SK-N-SH (cell line): ENCODE measurements at regions not wholly inside any gene's neighbourhood (a gene's known extent, or its start where the extent isn't known, plus 50 kb on each side); places are given as distances from the start of the nearest gene placed in this dataset.

Source experiments
- CTCF ChIA-PET: fragments of 300-600, 350-600 bp; formaldehyde crosslinking; extraction: SDS; loops from one replicate; lab custom pipeline; 2021; lab: Yijun Ruan, JAX
- POLR2A ChIA-PET: fragments of 350-600 bp; sonication (Branson Sonifier 250); formaldehyde crosslinking; extraction: SDS; loops from one replicate; lab custom pipeline; 2020; ENCODE audit warnings: antibody characterized with exemption, inconsistent platforms; lab: Yijun Ruan, JAX
- DNase-seq: peaks from one replicate; pipeline ENCODE4 v3.0.0; 2012
- H2AFZ ChIP-seq: fragments of 200-600 bp; sonication (generic); 2 replicates; pipeline ENCODE4 v1.8.1; 2016; ENCODE audit warnings: antibody characterized with exemption, mild to moderate bottlenecking, low read depth
- H3F3A ChIP-seq: fragments of 200-600 bp; sonication (generic); replicated peaks from 2 replicates; pipeline ENCODE3; 2016; ENCODE audit warnings: antibody characterized with exemption, mild to moderate bottlenecking; ENCODE audit not compliant: insufficient read depth
- H3K27ac ChIP-seq, 2 experiments: fragments of 200-500 bp in 1 of 2; fragments of 200-600 bp in 1 of 2; sonication (Bioruptor generic) in 1 of 2; sonication (generic), shearing (Covaris generic) in 1 of 2; 2 replicates each; pipeline versions ENCODE4 v1.5.1 to v1.6.1; 2014 to 2016; ENCODE audit warnings: low read depth in 2 of 2, inconsistent platforms in 1 of 2, low read length in 1 of 2, mild to moderate bottlenecking in 1 of 2, mixed read lengths in 1 of 2
- H3K27me3 ChIP-seq: fragments of 200-600 bp; sonication (generic), shearing (Covaris generic); 2 replicates; pipeline ENCODE4 v1.6.1; 2016; ENCODE audit warnings: mixed run types; ENCODE audit not compliant: insufficient read depth
- H3K36me3 ChIP-seq, 2 experiments: fragments of 200-500 bp in 1 of 2; fragments of 200-600 bp in 1 of 2; sonication (Bioruptor generic) in 1 of 2; sonication (generic) in 1 of 2; replicated peaks in 1 of 2; 2 replicates each; pipeline versions ENCODE3 to v1.5.1; 2014 to 2016; ENCODE audit warnings: low read length in 1 of 2, mild to moderate bottlenecking in 1 of 2; ENCODE audit not compliant: insufficient read depth in 2 of 2, control insufficient read depth in 1 of 2
- H3K4me1 ChIP-seq, 2 experiments: fragments of 200-500 bp in 1 of 2; fragments of 200-600 bp in 1 of 2; sonication (Bioruptor generic) in 1 of 2; sonication (generic), shearing (Covaris generic) in 1 of 2; 2 replicates each; pipeline versions ENCODE4 v1.5.1 to v1.6.1; 2014 to 2016; ENCODE audit warnings: low read depth in 1 of 2, low read length in 1 of 2, mixed run types in 1 of 2; ENCODE audit not compliant: insufficient read depth in 2 of 2, control insufficient read depth in 1 of 2
- H3K4me2 ChIP-seq: fragments of 200-600 bp; sonication (generic), shearing (Covaris generic); 2 replicates; pipeline ENCODE4 v1.6.1; 2017; ENCODE audit warnings: mixed run types
- H3K4me3 ChIP-seq, 2 experiments: fragments of 200-500 bp in 1 of 2; fragments of 200-600 bp in 1 of 2; sonication (Bioruptor generic) in 1 of 2; sonication (generic), shearing (Covaris generic) in 1 of 2; 2 replicates each; pipeline versions ENCODE4 v1.5.1 to v1.8.1; 2014 to 2016; ENCODE audit warnings: low read depth in 2 of 2, inconsistent platforms in 1 of 2, low read length in 1 of 2, mild to moderate bottlenecking in 1 of 2, mixed read lengths in 1 of 2, moderate library complexity in 1 of 2
- H3K79me2 ChIP-seq: fragments of 200-600 bp; sonication (generic); 2 replicates; pipeline ENCODE4 v1.8.1; 2017; ENCODE audit warnings: mild to moderate bottlenecking; ENCODE audit not compliant: insufficient read depth
- H3K9ac ChIP-seq: fragments of 200-600 bp; sonication (generic); 2 replicates; pipeline ENCODE4 v1.6.1; 2017; ENCODE audit warnings: mixed run types
- H3K9me2 ChIP-seq: fragments of 200-600 bp; sonication (generic); 2 replicates; pipeline ENCODE4 v1.6.1; 2017; ENCODE audit warnings: mixed run types
- H3K9me3 ChIP-seq: fragments of 200-600 bp; sonication (generic); 2 replicates; pipeline ENCODE4 v1.6.1; 2017; ENCODE audit warnings: mixed run types, mild to moderate bottlenecking, moderate library complexity
- H4K20me1 ChIP-seq: fragments of 200-600 bp; sonication (generic); 2 replicates; pipeline ENCODE4 v1.6.1; 2017; ENCODE audit warnings: mild to moderate bottlenecking, mixed run types; ENCODE audit not compliant: insufficient read depth
- EP300 ChIP-seq, 2 experiments: IDR thresholded peaks; 2 replicates each; pipeline versions ENCODE4 v1.4.0 to v1.6.1; 2012; ENCODE audit warnings: borderline replicate concordance in 1 of 2, low read depth in 1 of 2, low read length in 1 of 2
- EZH2phosphoT487 ChIP-seq: fragments of 200-600 bp; sonication (generic); IDR thresholded peaks from 2 replicates; pipeline ENCODE4 v1.6.1; 2017; ENCODE audit warnings: low read depth, mixed run types, mild to moderate bottlenecking, antibody characterized with exemption, moderate library complexity, borderline replicate concordance
- FOXJ3 ChIP-seq: sonication (generic); formaldehyde crosslinking; IDR thresholded peaks from 2 replicates; pipeline ENCODE4 v1.5.1; 2020; ENCODE audit warnings: mild to moderate bottlenecking, missing genetic modification reagents
- GABPA ChIP-seq: IDR thresholded peaks from 2 replicates; pipeline ENCODE4 v1.4.0; 2012; ENCODE audit warnings: low read depth, mild to moderate bottlenecking
- GATA2 ChIP-seq: sonication (generic); formaldehyde crosslinking; IDR thresholded peaks from 2 replicates; pipeline ENCODE4 v1.5.0; 2020; ENCODE audit warnings: mild to moderate bottlenecking, missing genetic modification reagents
- JUND ChIP-seq: IDR thresholded peaks from 2 replicates; pipeline ENCODE4 v1.4.0; 2012
- MEF2A ChIP-seq: IDR thresholded peaks from 2 replicates; pipeline ENCODE4 v1.4.0; 2012; ENCODE audit warnings: low read depth, borderline replicate concordance
- MXI1 ChIP-seq: IDR thresholded peaks from 2 replicates; pipeline ENCODE4 v1.6.1; 2012; ENCODE audit warnings: mild to moderate bottlenecking, low read depth, low read length, improper control_type of control experiment
- NFIC ChIP-seq: IDR thresholded peaks from 2 replicates; pipeline ENCODE4 v1.4.0; 2012; ENCODE audit warnings: borderline replicate concordance
- NRF1 ChIP-seq: IDR thresholded peaks from 2 replicates; pipeline ENCODE4 v1.6.1; 2012; ENCODE audit warnings: low read depth, mild to moderate bottlenecking, low read length
- POLR2AphosphoS5 ChIP-seq: IDR thresholded peaks from 2 replicates; pipeline ENCODE4 v1.6.1; 2012; ENCODE audit warnings: low read depth, low read length
- RCOR1 ChIP-seq: fragments of 150-350 bp; IDR thresholded peaks from 2 replicates; pipeline ENCODE4 v1.6.1; 2017; ENCODE audit warnings: antibody characterized with exemption, low read length
- RFX5 ChIP-seq: IDR thresholded peaks from 2 replicates; pipeline ENCODE4 v1.6.1; 2012; ENCODE audit warnings: mild to moderate bottlenecking, improper control_type of control experiment, low read length
- SIN3A ChIP-seq: IDR thresholded peaks from 2 replicates; pipeline ENCODE4 v1.6.1; 2012; ENCODE audit warnings: low read depth, mild to moderate bottlenecking, low read length, moderate library complexity, borderline replicate concordance
- TCF12 ChIP-seq: IDR thresholded peaks from 2 replicates; pipeline ENCODE4 v1.4.0; 2012
- TEAD4 ChIP-seq: IDR thresholded peaks from 2 replicates; pipeline ENCODE4 v1.4.0; 2012; ENCODE audit warnings: mild to moderate bottlenecking, borderline replicate concordance; ENCODE audit not compliant: insufficient read depth
- YY1 ChIP-seq: IDR thresholded peaks from 2 replicates; pipeline ENCODE4 v1.4.0; 2012; ENCODE audit warnings: low read depth, mild to moderate bottlenecking
- WGBS: methylation state at CpG from one replicate; pipeline ENCODE4 v1.1.6; 2017; ENCODE audit warnings: low lambda C conversion rate; 5-methylcytosine and 5-hydroxymethylcytosine counted together
- TF ChIP-seq, protein P1 (sequence below): IDR thresholded peaks from 2 replicates; pipeline ENCODE4; 2012
- TF ChIP-seq, protein P2 (sequence below): IDR thresholded peaks from 2 replicates; pipeline ENCODE4 v1.4.0; 2012; ENCODE audit warnings: low read depth

DNA sequence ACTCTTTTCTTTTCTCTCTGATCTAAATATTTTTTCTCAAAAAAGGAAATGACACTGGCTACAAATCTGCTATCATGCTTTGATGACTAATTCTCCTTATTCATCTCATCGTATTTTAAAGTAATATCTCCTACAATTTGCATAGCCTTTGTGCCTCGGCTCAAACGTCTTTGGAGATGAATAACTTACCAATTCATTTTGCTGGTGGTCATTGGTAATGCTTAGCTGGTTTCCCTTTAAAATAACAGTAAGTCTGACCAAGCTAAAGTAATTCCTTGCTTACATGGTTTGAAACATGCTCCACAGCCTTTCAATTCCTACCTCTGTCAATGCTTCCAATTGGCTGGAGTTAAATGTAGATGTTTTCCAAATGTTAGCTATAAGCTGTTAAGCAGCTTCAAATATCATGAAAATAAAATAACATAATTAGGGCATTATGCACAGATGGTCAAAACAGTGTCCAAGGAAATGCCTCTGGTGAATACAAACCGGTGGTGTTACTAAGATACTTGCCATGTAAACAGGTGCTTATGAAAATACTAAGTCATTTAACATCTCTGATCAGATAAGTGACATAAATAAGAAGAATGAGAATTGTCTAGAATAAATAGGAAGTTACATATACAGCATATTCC lies 435.0 kb downstream of the POM121L12 start:
- ChIA-PET POLR2A (no interaction called here), CTCF (interaction anchor here (0.7 to 1.1 kb wide), 3 partner anchors 10 to 79 kb away, joined by 3 read pairs; no protein-coding TSS in a partner anchor)
- 16% methylated on average over 4 of the region's 4 CpGs for WGBS

DNA sequence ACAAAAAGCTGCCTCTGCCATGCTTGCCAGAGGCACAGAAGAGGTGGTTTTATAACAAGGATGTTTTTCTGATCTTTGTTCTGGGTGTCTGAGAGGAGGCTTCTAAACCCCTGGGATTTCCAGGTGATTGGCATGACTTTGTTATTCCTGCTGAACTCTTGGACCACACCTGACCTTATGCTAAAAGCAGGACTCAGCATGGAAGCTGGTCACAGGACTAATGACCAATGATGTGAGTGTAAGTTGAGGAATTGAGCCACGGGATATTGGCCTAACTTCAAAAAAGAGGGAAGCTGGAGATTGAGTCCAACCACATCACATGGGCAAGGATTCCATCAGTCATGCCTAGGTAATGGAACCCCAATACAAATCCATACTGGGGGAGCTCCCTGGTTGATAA lies 437.9 kb downstream of the POM121L12 start:
- Histone ChIP-seq H3K9me3 (peaks cover 7% of the 10 kb centered on the region; the same call in 1 of the 2 replicates), H3F3A (no peaks in the 10 kb centered on the region), H3K4me2 (no peak overlapping the region), H2AFZ (no peak overlapping the region), H3K9ac (no peak overlapping the region), H3K4me3 (no peak overlapping the region), H3K4me1 (peaks cover 0 to 3% of the 10 kb centered on the region in 2 experiments; a peak in 2 of 4 replicates), H4K20me1 (no peaks in the 10 kb centered on the region), H3K27me3 (no peaks in the 10 kb centered on the region), H3K36me3 (no peaks in the 10 kb centered on the region), H3K79me2 (no peaks in the 10 kb centered on the region), H3K9me2 (no peaks in the 10 kb centered on the region), H3K27ac (no peak overlapping the region)
- CTCF ChIA-PET, result no interaction called here
- POLR2A ChIA-PET, result no interaction called here
- no peak for DNase-seq
- TF ChIP-seq, protein P1, sequence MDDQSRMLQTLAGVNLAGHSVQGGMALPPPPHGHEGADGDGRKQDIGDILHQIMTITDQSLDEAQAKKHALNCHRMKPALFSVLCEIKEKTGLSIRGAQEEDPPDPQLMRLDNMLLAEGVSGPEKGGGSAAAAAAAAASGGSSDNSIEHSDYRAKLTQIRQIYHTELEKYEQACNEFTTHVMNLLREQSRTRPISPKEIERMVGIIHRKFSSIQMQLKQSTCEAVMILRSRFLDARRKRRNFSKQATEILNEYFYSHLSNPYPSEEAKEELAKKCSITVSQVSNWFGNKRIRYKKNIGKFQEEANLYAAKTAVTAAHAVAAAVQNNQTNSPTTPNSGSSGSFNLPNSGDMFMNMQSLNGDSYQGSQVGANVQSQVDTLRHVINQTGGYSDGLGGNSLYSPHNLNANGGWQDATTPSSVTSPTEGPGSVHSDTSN, result no peak
- TF ChIP-seq POLR2AphosphoS5, result no peak
- no peak for TF ChIP-seq EP300 (IDR thresholded peaks at IDR 0.05; ENCODE audit: borderline replicate concordance in 1 of 2, low read depth in 1 of 2, low read length in 1 of 2)
- no peak for TF ChIP-seq MEF2A
- TF ChIP-seq GATA2 (CRISPR knock-in tag), result no peak
- TF ChIP-seq EZH2phosphoT487, result no peak
- TF ChIP-seq NRF1, result no peak
- 19% methylated on average over 1 of the region's 1 CpG for WGBS

More for the DNA sequence above, 435.0 kb downstream of the POM121L12 start:
- peaks cover 7% of the 10 kb centered on the region; the same call in 1 of the 2 replicates for H3K9me3 ChIP-seq
- H3F3A ChIP-seq, result no peaks in the 10 kb centered on the region
- H4K20me1 ChIP-seq, result no peaks in the 10 kb centered on the region
- no peak overlapping the region for H3K27ac ChIP-seq
- H3K9ac ChIP-seq, result no peak overlapping the region
- H3K36me3 ChIP-seq, result no peaks in the 10 kb centered on the region
- no peak overlapping the region for H2AFZ ChIP-seq
- DNase-seq, result no peak
- TF ChIP-seq, protein P2, sequence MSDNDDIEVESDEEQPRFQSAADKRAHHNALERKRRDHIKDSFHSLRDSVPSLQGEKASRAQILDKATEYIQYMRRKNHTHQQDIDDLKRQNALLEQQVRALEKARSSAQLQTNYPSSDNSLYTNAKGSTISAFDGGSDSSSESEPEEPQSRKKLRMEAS, result no peak
- TF ChIP-seq YY1 (no peak), RCOR1 (no peak), EP300 (IDR thresholded peaks at IDR 0.05; ENCODE audit: borderline replicate concordance in 1 of 2, low read depth in 1 of 2, low read length in 1 of 2) (no peak), TCF12 (no peak), RFX5 (no peak), NFIC (no peak), MXI1 (no peak), TEAD4 (no peak), GATA2 (CRISPR knock-in tag) (no peak), MEF2A (no peak), POLR2AphosphoS5 (no peak), NRF1 (no peak), SIN3A (no peak), FOXJ3 (CRISPR knock-in tag) (no peak), JUND (no peak), GABPA (no peak)
- 0 out of 2 replicates have a peak, but pooled peaks cover 3% of the 10 kb centered on the region for H3K9me2 ChIP-seq
- no peaks in the 10 kb centered on the region for H3K79me2 ChIP-seq
- peaks cover 0 to 2% of the 10 kb centered on the region in 2 experiments; a peak in 2 of 4 replicates for H3K4me1 ChIP-seq
- H3K4me3 ChIP-seq, result no peak overlapping the region
- H3K27me3 ChIP-seq, result no peaks in the 10 kb centered on the region
- H3K4me2 ChIP-seq, result no peak overlapping the region
